GM23338 (cell line): ENCODE measurements at regions not wholly inside any gene's neighbourhood (a gene's known extent, or its start where the extent isn't known, plus 50 kb on each side); places are given as distances from the start of the nearest gene placed in this dataset.

Experiments
- EZH2phosphoT487 ChIP-seq: fragments of 200-600 bp; sonication (generic); IDR thresholded peaks from one replicate; pipeline ENCODE4 v1.8.1; 2018; ENCODE audit warnings: antibody characterized with exemption; ENCODE audit not compliant: unreplicated experiment
- POLR2AphosphoS5 ChIP-seq: IDR thresholded peaks from 2 replicates; pipeline ENCODE4 v1.6.1; 2016; ENCODE audit warnings: antibody characterized with exemption, low read depth
- TF ChIP-seq, protein P1 (sequence below), 2 experiments: fragments of 200-600 bp in 1 of 2; sonication (generic) in 1 of 2; conservative IDR thresholded peaks; 2 replicates each; pipeline versions ENCODE4 v1.5.1 to v1.6.1; 2016 to 2017; ENCODE audit warnings: antibody characterized with exemption in 2 of 2, low read depth in 2 of 2, mild to moderate bottlenecking in 2 of 2, moderate library complexity in 1 of 2
- TF ChIP-seq, protein P2 (sequence below): IDR thresholded peaks from one replicate; pipeline ENCODE4 v1.6.1; 2018; ENCODE audit warnings: antibody characterized with exemption; ENCODE audit not compliant: unreplicated experiment

DNA sequence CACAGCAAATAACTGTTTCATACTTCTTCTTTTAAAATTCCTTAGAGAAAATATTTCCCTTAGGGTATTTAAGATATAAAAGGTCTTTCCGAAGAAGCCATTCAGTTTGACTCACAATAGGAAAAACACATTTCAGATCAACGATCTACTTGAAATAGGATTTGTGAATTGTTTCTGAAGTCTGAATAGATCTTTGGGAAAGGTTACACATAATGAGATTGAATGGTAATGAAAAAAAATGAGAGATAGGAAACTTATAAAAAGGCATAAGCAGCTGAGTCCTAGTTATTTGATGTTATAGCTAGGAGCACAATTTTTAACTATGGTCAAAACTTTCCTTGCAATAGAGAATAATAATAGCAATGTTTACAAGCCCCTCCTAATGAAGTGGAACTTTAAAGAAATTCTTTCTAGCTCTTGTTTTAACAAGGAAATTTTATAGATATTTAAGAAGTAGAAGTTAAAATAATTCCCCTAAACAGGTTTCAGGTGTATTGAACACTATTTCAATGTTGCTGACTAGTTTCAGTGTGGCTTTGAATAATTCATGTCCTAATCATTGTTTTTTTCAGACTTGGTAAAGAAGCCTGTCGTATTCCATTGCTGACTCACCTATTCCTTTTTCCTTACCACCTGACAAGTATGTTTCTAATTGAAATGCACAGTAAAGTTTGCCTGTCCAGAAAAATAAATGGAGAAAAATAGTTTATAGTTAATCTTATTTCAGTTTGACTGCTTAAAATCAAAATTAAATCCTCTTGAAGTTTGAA lies 89.1 kb downstream of the PCDH18 start:
- TF ChIP-seq, protein P1, sequence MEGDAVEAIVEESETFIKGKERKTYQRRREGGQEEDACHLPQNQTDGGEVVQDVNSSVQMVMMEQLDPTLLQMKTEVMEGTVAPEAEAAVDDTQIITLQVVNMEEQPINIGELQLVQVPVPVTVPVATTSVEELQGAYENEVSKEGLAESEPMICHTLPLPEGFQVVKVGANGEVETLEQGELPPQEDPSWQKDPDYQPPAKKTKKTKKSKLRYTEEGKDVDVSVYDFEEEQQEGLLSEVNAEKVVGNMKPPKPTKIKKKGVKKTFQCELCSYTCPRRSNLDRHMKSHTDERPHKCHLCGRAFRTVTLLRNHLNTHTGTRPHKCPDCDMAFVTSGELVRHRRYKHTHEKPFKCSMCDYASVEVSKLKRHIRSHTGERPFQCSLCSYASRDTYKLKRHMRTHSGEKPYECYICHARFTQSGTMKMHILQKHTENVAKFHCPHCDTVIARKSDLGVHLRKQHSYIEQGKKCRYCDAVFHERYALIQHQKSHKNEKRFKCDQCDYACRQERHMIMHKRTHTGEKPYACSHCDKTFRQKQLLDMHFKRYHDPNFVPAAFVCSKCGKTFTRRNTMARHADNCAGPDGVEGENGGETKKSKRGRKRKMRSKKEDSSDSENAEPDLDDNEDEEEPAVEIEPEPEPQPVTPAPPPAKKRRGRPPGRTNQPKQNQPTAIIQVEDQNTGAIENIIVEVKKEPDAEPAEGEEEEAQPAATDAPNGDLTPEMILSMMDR (conservative IDR thresholded peaks at IDR 0.05; ENCODE audit: low read depth in 2 of 2), result no peak
- TF ChIP-seq POLR2AphosphoS5 (no peak), EZH2phosphoT487 (no peak)
- TF ChIP-seq, protein P2, sequence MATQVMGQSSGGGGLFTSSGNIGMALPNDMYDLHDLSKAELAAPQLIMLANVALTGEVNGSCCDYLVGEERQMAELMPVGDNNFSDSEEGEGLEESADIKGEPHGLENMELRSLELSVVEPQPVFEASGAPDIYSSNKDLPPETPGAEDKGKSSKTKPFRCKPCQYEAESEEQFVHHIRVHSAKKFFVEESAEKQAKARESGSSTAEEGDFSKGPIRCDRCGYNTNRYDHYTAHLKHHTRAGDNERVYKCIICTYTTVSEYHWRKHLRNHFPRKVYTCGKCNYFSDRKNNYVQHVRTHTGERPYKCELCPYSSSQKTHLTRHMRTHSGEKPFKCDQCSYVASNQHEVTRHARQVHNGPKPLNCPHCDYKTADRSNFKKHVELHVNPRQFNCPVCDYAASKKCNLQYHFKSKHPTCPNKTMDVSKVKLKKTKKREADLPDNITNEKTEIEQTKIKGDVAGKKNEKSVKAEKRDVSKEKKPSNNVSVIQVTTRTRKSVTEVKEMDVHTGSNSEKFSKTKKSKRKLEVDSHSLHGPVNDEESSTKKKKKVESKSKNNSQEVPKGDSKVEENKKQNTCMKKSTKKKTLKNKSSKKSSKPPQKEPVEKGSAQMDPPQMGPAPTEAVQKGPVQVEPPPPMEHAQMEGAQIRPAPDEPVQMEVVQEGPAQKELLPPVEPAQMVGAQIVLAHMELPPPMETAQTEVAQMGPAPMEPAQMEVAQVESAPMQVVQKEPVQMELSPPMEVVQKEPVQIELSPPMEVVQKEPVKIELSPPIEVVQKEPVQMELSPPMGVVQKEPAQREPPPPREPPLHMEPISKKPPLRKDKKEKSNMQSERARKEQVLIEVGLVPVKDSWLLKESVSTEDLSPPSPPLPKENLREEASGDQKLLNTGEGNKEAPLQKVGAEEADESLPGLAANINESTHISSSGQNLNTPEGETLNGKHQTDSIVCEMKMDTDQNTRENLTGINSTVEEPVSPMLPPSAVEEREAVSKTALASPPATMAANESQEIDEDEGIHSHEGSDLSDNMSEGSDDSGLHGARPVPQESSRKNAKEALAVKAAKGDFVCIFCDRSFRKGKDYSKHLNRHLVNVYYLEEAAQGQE, result no peak
